Pancreas (tissue), 10 donors: ENCODE measurements at regions not wholly inside any gene's neighbourhood (a gene's known extent, or its start where the extent isn't known, plus 50 kb on each side); places are given as distances from the start of the nearest gene placed in this dataset.

ENCODE experiments used
- ATAC-seq, 4 donors: fragments of 200-7000 bp; cut with Tn5 transposase; one replicate each; pipeline versions ENCODE4 v1.8.0 to v1.9.1; 2020; ENCODE audit warnings: mild to moderate bottlenecking in 4 of 4, moderate library complexity in 4 of 4
- DNase-seq, 6 donors: peaks; one replicate each; pipeline ENCODE4 v3.0.0-alpha.2; 2020
- FAIRE-seq: peaks from 2 replicates; lab custom pipeline; 2012; peaks lifted over from hg19 to GRCh38; lab: Jason Lieb, UNC
- H3K27ac ChIP-seq, 4 donors: fragments of 200-600 bp; sonication (generic); 1 replicate in 3 of 4; 2 replicates in 1 of 4; pipeline versions ENCODE4 v1.5.0 to v1.8.0; 2020
- H3K27me3 ChIP-seq, 4 donors: fragments of 200-600 bp; one replicate each; pipeline ENCODE4 v1.8.0; 2021
- H3K36me3 ChIP-seq, 3 donors: fragments of 200-600 bp; sonication (generic) in 1 of 3; one replicate each; pipeline versions ENCODE4 v1.5.0 to v1.8.0; 2020 to 2021
- H3K4me1 ChIP-seq, 3 donors: fragments of 200-600 bp; one replicate each; pipeline ENCODE4 v1.8.0; 2021
- H3K4me3 ChIP-seq, 4 donors: fragments of 200-600 bp; sonication (generic) in 2 of 4; one replicate each; pipeline versions ENCODE4 v1.5.0 to v1.8.0; 2020 to 2021
- H3K9me3 ChIP-seq, 4 donors: fragments of 200-600 bp; one replicate each; pipeline ENCODE4 v1.8.0; 2021
- CTCF ChIP-seq, 4 donors: fragments of 200-600 bp; sonication (generic) in 3 of 4; IDR thresholded peaks; one replicate each; pipeline versions ENCODE4 v1.5.0 to v1.8.0; 2021; ENCODE audit warnings: antibody characterized with exemption in 4 of 4
- WGBS, 2 donors: extraction: QIAGEN DNeasy Blood & Tissue Kit; methylation state at CpG; one replicate each; pipeline ENCODE4 v1.1.7; 2013; 5-methylcytosine and 5-hydroxymethylcytosine counted together
- intact Hi-C, 3 donors: fragments of 100-400 bp; cut with DNase I; formaldehyde crosslinking; loops; one replicate each; pipeline versions ENCODE4 v1.11.1 to v1.14.2; 2022
- donor health status: healthy with polysubstance abuse.
- donor health status: DM: no; HTN: no; CAD: no; lungs with moderate emphysema.
- donor health status: DM: no; HTN: no; CAD: no.
- donor health status: control.
- donor health status: control.
- donor health status: Bipolar disorder and iron deficiency.
- donor health status: DM: yes; HTN: yes; CAD: no.
- donor health status: DM: no; HTN: no; CAD: no.
- donor health status: DM: no; HTN: no; CAD: no.
- donor health status: DM: yes; HTN: yes; CAD: no.

GRCh38 chr13:107067381-107067780 lies 499.4 kb upstream of the ARGLU1 start:
- Histone ChIP-seq H3K27ac (no peak overlapping the region), H3K36me3 (no peaks in the 10 kb centered on the region), H3K4me1 (no peaks in the 10 kb centered on the region), H3K27me3 (no peaks in the 10 kb centered on the region), H3K4me3 (no peak overlapping the region), H3K9me3 (no peaks in the 10 kb centered on the region)
- WGBS, 2 donors = 79 to 87% methylated on average over 4 of the region's 4 CpGs
- intact Hi-C loops = no loop called here
- no peak for TF ChIP-seq CTCF (IDR thresholded peaks at IDR 0.05)
- DNase-seq (no peak), FAIRE-seq (no peak), ATAC-seq (no peak)

- Histone ChIP-seq H3K4me1 (no peaks in the 10 kb centered on the region), H3K9me3 (no peaks in the 10 kb centered on the region), H3K27ac (no peak overlapping the region), H3K4me3 (no peak overlapping the region), H3K27me3 (no peaks in the 10 kb centered on the region), H3K36me3 (no peaks in the 10 kb centered on the region)
- TF ChIP-seq CTCF (IDR thresholded peaks at IDR 0.05) = no peak
- DNase-seq = no peak
- FAIRE-seq = no peak
- intact Hi-C loops = no loop called here
- ATAC-seq = no peak
- 60 to 76% methylated on average over 3 of the region's 3 CpGs for WGBS, 2 donors
Measured at GRCh38 chr13:107066355-107066754, 498.4 kb upstream of the ARGLU1 start.

- ATAC-seq = no peak
- no peaks in the 10 kb centered on the region for H3K27me3 ChIP-seq
- intact Hi-C loops = no loop called here
- no peaks in the 10 kb centered on the region for H3K36me3 ChIP-seq
- no peaks in the 10 kb centered on the region for H3K4me1 ChIP-seq
- TF ChIP-seq CTCF (IDR thresholded peaks at IDR 0.05) = no peak
- H3K4me3 ChIP-seq = no peak overlapping the region
- 67 to 70% methylated on average over 3 of the region's 3 CpGs for WGBS, 2 donors
- H3K9me3 ChIP-seq = no peaks in the 10 kb centered on the region
- no peak overlapping the region for H3K27ac ChIP-seq
- no peak for FAIRE-seq
- no peak for DNase-seq
Measured at GRCh38 chr13:107065036-107065435, 497.1 kb upstream of the ARGLU1 start.

GRCh38 chr13:107057028-107057631 lies 489.2 kb upstream of the ARGLU1 start:
- WGBS, 2 donors = 49 to 70% methylated on average over 3 of the region's 3 CpGs
- no peak overlapping the region for H3K27ac ChIP-seq
- no peak for ATAC-seq
- intact Hi-C loops = no loop called here
- no peak for TF ChIP-seq CTCF (IDR thresholded peaks at IDR 0.05)
- H3K9me3 ChIP-seq = no peaks in the 10 kb centered on the region
- H3K36me3 ChIP-seq = no peaks in the 10 kb centered on the region
- H3K4me1 ChIP-seq = no peaks in the 10 kb centered on the region
- H3K27me3 ChIP-seq = no peaks in the 10 kb centered on the region
- H3K4me3 ChIP-seq = no peak overlapping the region
- FAIRE-seq = no peak
- no peak for DNase-seq
